ENCODE measurements at regions not wholly inside any gene's neighbourhood (a gene's known extent, or its start where the extent isn't known, plus 50 kb on each side); places are given as distances from the start of the nearest gene placed in this dataset.

DNA sequence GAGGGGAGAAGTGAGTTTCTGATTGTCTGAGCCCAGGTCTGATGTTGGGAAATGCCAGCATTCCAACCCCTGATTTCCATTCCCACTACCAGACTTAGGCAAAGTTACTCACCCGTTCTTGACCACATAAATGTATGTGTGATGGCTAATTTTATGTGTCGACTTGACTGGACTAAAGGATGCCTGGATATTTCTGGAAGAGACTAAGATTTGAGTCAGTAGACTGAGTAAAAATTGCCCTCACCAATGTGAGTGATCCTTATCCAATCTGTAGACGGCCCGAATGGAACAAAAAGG, 95.8 kb upstream of the TAB2 start:
- Histone ChIP-seq H2AFZ (ENCODE audit: low read depth, low read length) (no peak overlapping the region), H3K4ac (ENCODE audit: low read depth in 1 of 2, low read length in 2 of 2) (no peak overlapping the region), H2BK5ac (ENCODE audit: low read depth, low read length, poor library complexity, severe bottlenecking) (no peak overlapping the region), H3K18ac (ENCODE audit: low read depth in 1 of 2, low read length in 2 of 2) (no peak overlapping the region), H2BK12ac (ENCODE audit: low read length in 2 of 2) (no peak overlapping the region), H2AK5ac (ENCODE audit: low read length, severe bottlenecking) (no peak overlapping the region), H2BK120ac (ENCODE audit: low read depth, low read length) (no peak overlapping the region), H3K27ac (ENCODE audit: low read length, poor library complexity, severe bottlenecking) (no peak overlapping the region), H3K4me2 (ENCODE audit: low read length, poor library complexity, severe bottlenecking) (no peak overlapping the region), H3K4me1 (ENCODE audit: control insufficient read depth, insufficient read depth, low read depth, low read length) (no peaks in the 10 kb centered on the region), H3K9me3 (ENCODE audit: control insufficient read depth, low read length) (no peaks in the 10 kb centered on the region), H3K4me3 (ENCODE audit: insufficient read depth in 1 of 2, low read depth in 1 of 2, low read length in 2 of 2) (no peak overlapping the region), H4K91ac (ENCODE audit: low read length) (no peak overlapping the region), H3K9ac (ENCODE audit: low read length) (no peak overlapping the region), H4K8ac (ENCODE audit: low read length) (no peak overlapping the region), H3K79me1 (replicated peaks; ENCODE audit: low read length, poor library complexity, severe bottlenecking) (no peaks in the 10 kb centered on the region), H3K23ac (ENCODE audit: low read length in 2 of 2) (no peak overlapping the region), H3K36me3 (ENCODE audit: control insufficient read depth in 1 of 2, insufficient read depth in 2 of 2, low read depth in 1 of 2, low read length in 2 of 2) (no peaks in the 10 kb centered on the region), H2BK15ac (ENCODE audit: low read depth, poor library complexity, severe bottlenecking) (no peak overlapping the region), H3K27me3 (ENCODE audit: control insufficient read depth in 1 of 2, insufficient read depth in 1 of 2, low read length in 2 of 2) (no peaks in the 10 kb centered on the region), H3K14ac (ENCODE audit: low read length in 2 of 2) (no peak overlapping the region)
- WGBS = 94% methylated on average over 4 of the region's 4 CpGs
- no peak for DNase-seq

DNA sequence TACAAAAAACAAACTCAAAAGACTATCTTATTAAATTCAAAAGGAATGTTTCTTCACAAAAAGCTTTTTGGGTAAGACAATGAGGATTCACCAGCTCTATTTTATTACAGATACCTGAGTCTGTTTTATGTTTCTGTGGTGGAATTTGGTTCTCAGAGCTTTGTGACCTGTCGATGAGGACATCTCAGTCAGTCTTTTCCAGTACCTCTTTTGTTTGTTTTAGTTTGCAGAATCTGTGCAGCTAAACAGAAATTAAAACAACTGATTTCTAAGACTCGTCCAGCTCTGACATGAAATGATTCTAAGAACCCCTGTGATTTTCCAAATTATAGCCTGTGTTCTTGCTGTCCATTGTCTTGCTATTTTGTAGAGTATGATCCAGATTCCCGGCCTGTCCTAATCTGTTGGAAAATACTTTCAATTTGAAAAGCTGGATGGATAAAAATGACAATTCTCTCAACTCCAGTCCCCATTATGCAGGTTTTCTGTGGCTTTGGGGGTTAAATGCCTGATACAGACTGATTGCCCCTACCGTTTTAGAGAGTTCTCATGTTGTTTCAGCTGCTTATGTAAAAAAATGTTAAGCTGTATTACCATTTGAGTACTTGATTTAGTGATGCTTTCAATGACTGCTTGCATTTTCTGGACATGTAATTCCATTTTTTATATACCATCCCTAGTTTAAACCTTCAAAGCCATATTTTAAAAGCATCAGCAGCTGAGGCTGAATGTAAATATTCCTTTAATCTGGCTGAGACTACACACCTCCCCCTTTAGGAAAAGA, 94.2 kb upstream of the TAB2 start:
- no peak overlapping the region for H4K8ac ChIP-seq (ENCODE audit: low read length)
- WGBS = 80% methylated on average over 1 of the region's 4 CpGs
- H3K27me3 ChIP-seq (ENCODE audit: control insufficient read depth in 1 of 2, insufficient read depth in 1 of 2, low read length in 2 of 2) = no peaks in the 10 kb centered on the region
- H3K9me3 ChIP-seq (ENCODE audit: control insufficient read depth, low read length) = no peaks in the 10 kb centered on the region
- H2AFZ ChIP-seq (ENCODE audit: low read depth, low read length) = no peak overlapping the region
- H3K23ac ChIP-seq (ENCODE audit: low read length in 2 of 2) = no peak overlapping the region
- H2BK120ac ChIP-seq (ENCODE audit: low read depth, low read length) = no peak overlapping the region
- H3K4ac ChIP-seq (ENCODE audit: low read depth in 1 of 2, low read length in 2 of 2) = no peak overlapping the region
- no peak for DNase-seq
- H2BK15ac ChIP-seq (ENCODE audit: low read depth, poor library complexity, severe bottlenecking) = no peak overlapping the region
- no peak overlapping the region for H3K4me3 ChIP-seq (ENCODE audit: insufficient read depth in 1 of 2, low read depth in 1 of 2, low read length in 2 of 2)
- H2AK5ac ChIP-seq (ENCODE audit: low read length, severe bottlenecking) = no peak overlapping the region
- no peak overlapping the region for H2BK12ac ChIP-seq (ENCODE audit: low read length in 2 of 2)
- no peak overlapping the region for H3K18ac ChIP-seq (ENCODE audit: low read depth in 1 of 2, low read length in 2 of 2)
- no peaks in the 10 kb centered on the region for H3K4me1 ChIP-seq (ENCODE audit: control insufficient read depth, insufficient read depth, low read depth, low read length)
- no peak overlapping the region for H3K14ac ChIP-seq (ENCODE audit: low read length in 2 of 2)
- no peak overlapping the region for H3K9ac ChIP-seq (ENCODE audit: low read length)
- H3K36me3 ChIP-seq (ENCODE audit: control insufficient read depth in 1 of 2, insufficient read depth in 2 of 2, low read depth in 1 of 2, low read length in 2 of 2) = no peaks in the 10 kb centered on the region
- H4K91ac ChIP-seq (ENCODE audit: low read length) = no peak overlapping the region
- H3K27ac ChIP-seq (ENCODE audit: low read length, poor library complexity, severe bottlenecking) = no peak overlapping the region
- H3K4me2 ChIP-seq (ENCODE audit: low read length, poor library complexity, severe bottlenecking) = no peak overlapping the region
- H3K79me1 ChIP-seq (replicated peaks; ENCODE audit: low read length, poor library complexity, severe bottlenecking) = no peaks in the 10 kb centered on the region
- H2BK5ac ChIP-seq (ENCODE audit: low read depth, low read length, poor library complexity, severe bottlenecking) = no peak overlapping the region

DNA sequence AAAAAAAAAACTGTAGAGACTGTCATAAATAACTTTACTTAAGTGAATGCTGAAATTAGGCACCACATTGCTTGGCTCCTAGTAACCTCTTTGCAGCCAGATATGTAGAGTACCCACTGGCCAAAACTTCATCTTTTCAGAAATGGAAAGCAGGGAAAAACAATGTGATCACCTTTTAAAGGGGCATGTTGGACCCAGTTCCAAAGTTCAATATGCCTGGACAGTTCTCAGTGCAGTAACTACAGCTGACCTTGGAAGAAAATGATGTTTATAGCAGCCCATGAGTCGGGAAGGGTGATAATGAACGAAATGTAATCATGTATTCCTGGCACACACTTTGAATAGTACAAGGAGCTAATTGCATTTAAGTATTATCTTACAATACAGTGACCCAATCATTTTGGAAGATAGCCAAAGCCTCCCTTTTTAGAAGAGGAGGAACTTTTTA, 93.6 kb upstream of the TAB2 start:
- WGBS = no CpG with 5 or more reads among the region's 2 CpGs
- Histone ChIP-seq H2AK5ac (ENCODE audit: low read length, severe bottlenecking) (no peak overlapping the region), H3K4me3 (ENCODE audit: insufficient read depth in 1 of 2, low read depth in 1 of 2, low read length in 2 of 2) (no peak overlapping the region), H3K14ac (ENCODE audit: low read length in 2 of 2) (no peak overlapping the region), H3K9ac (ENCODE audit: low read length) (no peak overlapping the region), H2BK12ac (ENCODE audit: low read length in 2 of 2) (no peak overlapping the region), H2BK5ac (ENCODE audit: low read depth, low read length, poor library complexity, severe bottlenecking) (no peak overlapping the region), H3K18ac (ENCODE audit: low read depth in 1 of 2, low read length in 2 of 2) (no peak overlapping the region), H3K23ac (ENCODE audit: low read length in 2 of 2) (no peak overlapping the region), H2AFZ (ENCODE audit: low read depth, low read length) (no peak overlapping the region), H2BK15ac (ENCODE audit: low read depth, poor library complexity, severe bottlenecking) (no peak overlapping the region), H3K27me3 (ENCODE audit: control insufficient read depth in 1 of 2, insufficient read depth in 1 of 2, low read length in 2 of 2) (no peaks in the 10 kb centered on the region), H3K36me3 (ENCODE audit: control insufficient read depth in 1 of 2, insufficient read depth in 2 of 2, low read depth in 1 of 2, low read length in 2 of 2) (no peaks in the 10 kb centered on the region), H4K8ac (ENCODE audit: low read length) (no peak overlapping the region), H4K91ac (ENCODE audit: low read length) (no peak overlapping the region), H3K4ac (ENCODE audit: low read depth in 1 of 2, low read length in 2 of 2) (no peak overlapping the region), H2BK120ac (ENCODE audit: low read depth, low read length) (no peak overlapping the region), H3K4me1 (ENCODE audit: control insufficient read depth, insufficient read depth, low read depth, low read length) (no peaks in the 10 kb centered on the region), H3K9me3 (ENCODE audit: control insufficient read depth, low read length) (no peaks in the 10 kb centered on the region), H3K27ac (ENCODE audit: low read length, poor library complexity, severe bottlenecking) (no peak overlapping the region), H3K79me1 (replicated peaks; ENCODE audit: low read length, poor library complexity, severe bottlenecking) (no peaks in the 10 kb centered on the region), H3K4me2 (ENCODE audit: low read length, poor library complexity, severe bottlenecking) (no peak overlapping the region)
- no peak for DNase-seq

DNA sequence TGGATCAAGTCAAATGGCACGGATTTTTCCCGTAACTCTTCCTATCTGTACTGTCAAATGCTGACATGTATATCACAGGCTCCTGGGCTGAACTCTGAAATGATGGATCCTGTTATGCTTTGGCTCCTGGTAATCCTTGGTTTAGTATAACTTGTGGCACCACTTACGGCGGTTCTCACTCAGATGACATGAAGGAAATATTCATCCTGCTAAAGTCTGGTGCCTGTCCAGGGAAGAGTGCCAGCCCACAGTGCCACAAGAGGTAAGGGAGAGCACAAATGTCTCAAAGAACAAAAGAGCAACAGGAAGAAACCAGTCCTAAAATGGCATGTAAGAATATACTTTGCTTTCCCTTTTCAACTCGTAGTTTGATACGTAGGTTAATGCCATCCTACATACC, 93.1 kb upstream of the TAB2 start:
- H3K4ac ChIP-seq (ENCODE audit: low read depth in 1 of 2, low read length in 2 of 2) = no peak overlapping the region

More for the DNA sequence above, 93.1 kb upstream of the TAB2 start:
- Histone ChIP-seq H4K8ac (ENCODE audit: low read length) (no peak overlapping the region), H3K79me1 (replicated peaks; ENCODE audit: low read length, poor library complexity, severe bottlenecking) (no peaks in the 10 kb centered on the region), H2AFZ (ENCODE audit: low read depth, low read length) (no peak overlapping the region), H3K9me3 (ENCODE audit: control insufficient read depth, low read length) (no peaks in the 10 kb centered on the region), H2AK5ac (ENCODE audit: low read length, severe bottlenecking) (no peak overlapping the region), H3K4me1 (ENCODE audit: control insufficient read depth, insufficient read depth, low read depth, low read length) (no peaks in the 10 kb centered on the region), H3K18ac (ENCODE audit: low read depth in 1 of 2, low read length in 2 of 2) (no peak overlapping the region), H3K36me3 (ENCODE audit: control insufficient read depth in 1 of 2, insufficient read depth in 2 of 2, low read depth in 1 of 2, low read length in 2 of 2) (no peaks in the 10 kb centered on the region), H2BK120ac (ENCODE audit: low read depth, low read length) (no peak overlapping the region), H2BK12ac (ENCODE audit: low read length in 2 of 2) (no peak overlapping the region), H2BK15ac (ENCODE audit: low read depth, poor library complexity, severe bottlenecking) (no peak overlapping the region), H3K23ac (ENCODE audit: low read length in 2 of 2) (no peak overlapping the region), H3K9ac (ENCODE audit: low read length) (no peak overlapping the region), H3K14ac (ENCODE audit: low read length in 2 of 2) (no peak overlapping the region), H4K91ac (ENCODE audit: low read length) (no peak overlapping the region), H3K27me3 (ENCODE audit: control insufficient read depth in 1 of 2, insufficient read depth in 1 of 2, low read length in 2 of 2) (no peaks in the 10 kb centered on the region), H3K4me3 (ENCODE audit: insufficient read depth in 1 of 2, low read depth in 1 of 2, low read length in 2 of 2) (no peak overlapping the region), H3K27ac (ENCODE audit: low read length, poor library complexity, severe bottlenecking) (no peak overlapping the region), H3K4me2 (ENCODE audit: low read length, poor library complexity, severe bottlenecking) (no peak overlapping the region), H2BK5ac (ENCODE audit: low read depth, low read length, poor library complexity, severe bottlenecking) (no peak overlapping the region)
- WGBS = 97% methylated on average over 4 of the region's 6 CpGs
- DNase-seq = no peak

All from mesenchymal stem cell (in vitro differentiated cells and primary cell).